Duodenal mucosa (tissue), 2 donors: ENCODE measurements at regions not wholly inside any gene's neighbourhood (a gene's known extent, or its start where the extent isn't known, plus 50 kb on each side); places are given as distances from the start of the nearest gene placed in this dataset.

Source experiments
- H3K27ac ChIP-seq: one replicate; pipeline ENCODE4 v1.7.0; 2013; ENCODE audit warnings: low read depth, low read length
- H3K27me3 ChIP-seq, 2 donors: one replicate each; pipeline ENCODE4 v1.7.0; 2013; ENCODE audit warnings: low read length in 2 of 2, control low read depth in 1 of 2; ENCODE audit not compliant: insufficient read depth in 2 of 2, control insufficient read depth in 1 of 2
- H3K36me3 ChIP-seq, 2 donors: one replicate each; pipeline ENCODE4 v1.7.0; 2013; ENCODE audit warnings: low read length in 2 of 2, control low read depth in 1 of 2; ENCODE audit not compliant: insufficient read depth in 2 of 2, control insufficient read depth in 1 of 2
- H3K4me1 ChIP-seq, 2 donors: one replicate each; pipeline ENCODE4 v1.7.0; 2013; ENCODE audit warnings: low read length in 2 of 2, control low read depth in 1 of 2; ENCODE audit not compliant: insufficient read depth in 2 of 2, control insufficient read depth in 1 of 2
- H3K4me3 ChIP-seq, 2 donors: one replicate each; pipeline ENCODE4 v1.7.0; 2013; ENCODE audit warnings: low read length in 2 of 2, low read depth in 1 of 2
- H3K9ac ChIP-seq, 2 donors: one replicate each; pipeline ENCODE4 v1.7.0; 2013; ENCODE audit warnings: low read length in 2 of 2, low read depth in 1 of 2
- H3K9me3 ChIP-seq, 2 donors: one replicate each; pipeline ENCODE4 v1.7.0; 2013; ENCODE audit warnings: low read length in 2 of 2, control low read depth in 1 of 2; ENCODE audit not compliant: control insufficient read depth in 1 of 2

DNA sequence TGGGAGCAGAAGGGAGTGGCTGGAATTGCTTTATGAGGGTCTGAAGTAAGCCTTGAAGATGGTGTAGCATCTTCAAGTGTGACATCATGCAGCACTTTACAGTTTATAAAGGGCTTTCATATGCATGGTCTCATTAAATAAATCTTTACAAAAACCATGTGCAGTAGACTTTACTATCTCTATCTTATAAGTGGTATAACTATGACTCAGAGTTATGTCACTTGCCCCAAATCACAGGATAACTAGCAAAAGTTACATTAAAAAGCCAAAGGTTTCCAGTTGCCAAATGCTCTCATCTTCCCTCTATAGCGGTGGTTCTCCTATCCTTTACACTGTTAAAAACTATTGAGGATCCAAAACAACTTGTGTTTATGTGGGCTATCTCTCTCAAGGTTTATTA lies 687.7 kb upstream of the MARCKS start:
- Histone ChIP-seq H3K36me3 (no peaks in the 10 kb centered on the region), H3K27me3 (no peaks in the 10 kb centered on the region), H3K9me3 (peaks cover 0 to 3% of the 10 kb centered on the region in 2 donors), H3K9ac (no peak overlapping the region), H3K4me3 (no peak overlapping the region), H3K4me1 (no peaks in the 10 kb centered on the region), H3K27ac (no peak overlapping the region)

DNA sequence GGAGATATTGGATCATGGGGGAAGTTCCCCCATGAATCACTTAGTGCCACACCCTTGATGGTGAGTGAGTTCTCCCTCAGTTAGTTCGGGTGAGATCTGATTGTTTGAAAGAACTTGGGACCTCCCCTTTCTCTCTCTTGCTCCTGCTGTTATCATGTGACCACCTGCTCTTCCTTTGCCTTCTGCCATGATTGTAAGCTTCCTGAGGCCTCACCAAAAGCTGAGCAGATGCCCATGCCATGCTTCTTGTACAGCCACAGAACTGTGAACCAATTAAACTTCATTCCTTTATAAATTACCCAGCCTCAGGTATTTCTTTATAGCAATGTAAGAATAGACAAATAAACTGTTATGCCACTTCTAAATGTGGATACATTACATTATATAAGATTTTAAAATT lies 686.7 kb upstream of the MARCKS start:
- no peaks in the 10 kb centered on the region for H3K4me1 ChIP-seq
- peaks cover 0 to 3% of the 10 kb centered on the region in 2 donors for H3K9me3 ChIP-seq
- no peak overlapping the region for H3K27ac ChIP-seq
- no peak overlapping the region for H3K9ac ChIP-seq
- no peaks in the 10 kb centered on the region for H3K36me3 ChIP-seq
- H3K27me3 ChIP-seq = no peaks in the 10 kb centered on the region
- no peak overlapping the region for H3K4me3 ChIP-seq

DNA sequence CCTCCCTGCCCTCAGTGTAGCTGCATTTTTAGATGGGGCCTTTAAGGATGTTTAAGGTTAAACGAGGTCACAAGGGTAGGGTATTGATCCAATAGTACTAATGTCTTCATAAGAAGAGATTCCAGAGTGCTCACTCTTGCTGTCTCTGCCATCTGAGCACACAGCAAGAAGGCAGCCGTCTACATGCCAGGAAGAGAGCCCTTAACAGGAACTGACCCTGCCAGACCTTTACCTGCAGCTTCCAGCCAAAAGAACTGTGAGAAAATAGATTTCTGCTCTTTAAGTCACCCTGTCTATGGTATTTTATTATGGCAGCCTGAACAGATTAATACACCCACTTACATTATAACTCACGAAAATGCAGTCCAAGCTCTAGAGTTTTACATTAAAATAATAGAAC lies 685.3 kb upstream of the MARCKS start:
- no peaks in the 10 kb centered on the region for H3K36me3 ChIP-seq
- H3K27me3 ChIP-seq = no peaks in the 10 kb centered on the region
- no peaks in the 10 kb centered on the region for H3K4me1 ChIP-seq
- H3K4me3 ChIP-seq = no peak overlapping the region
- no peak overlapping the region for H3K27ac ChIP-seq
- peaks cover 0 to 3% of the 10 kb centered on the region in 2 donors for H3K9me3 ChIP-seq
- no peak overlapping the region for H3K9ac ChIP-seq

DNA sequence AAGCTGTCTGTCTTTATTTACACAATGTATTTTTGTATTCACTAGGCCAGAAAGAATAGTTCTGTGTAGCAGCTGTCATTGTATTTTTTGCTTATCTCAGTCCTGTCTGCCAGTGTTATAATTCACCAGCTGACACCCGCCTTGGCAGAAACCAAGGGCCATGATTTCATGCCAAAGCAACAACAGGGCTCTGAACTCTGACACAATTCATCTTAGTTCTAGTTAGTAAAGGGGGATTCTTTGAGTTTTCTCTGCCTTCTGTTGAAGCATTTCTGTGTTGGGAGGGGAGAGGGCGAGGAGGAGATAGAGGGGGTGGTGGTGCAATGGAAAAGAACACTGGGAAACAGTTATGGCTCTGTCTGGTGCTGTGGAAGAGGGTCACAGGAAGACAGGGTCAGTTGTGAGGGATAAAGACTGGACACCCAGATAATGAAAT lies 684.6 kb upstream of the MARCKS start:
- Histone ChIP-seq H3K9ac (no peak overlapping the region), H3K27me3 (no peaks in the 10 kb centered on the region), H3K4me3 (no peak overlapping the region), H3K4me1 (no peaks in the 10 kb centered on the region), H3K27ac (no peak overlapping the region), H3K9me3 (peaks cover 0 to 3% of the 10 kb centered on the region in 2 donors), H3K36me3 (no peaks in the 10 kb centered on the region)

DNA sequence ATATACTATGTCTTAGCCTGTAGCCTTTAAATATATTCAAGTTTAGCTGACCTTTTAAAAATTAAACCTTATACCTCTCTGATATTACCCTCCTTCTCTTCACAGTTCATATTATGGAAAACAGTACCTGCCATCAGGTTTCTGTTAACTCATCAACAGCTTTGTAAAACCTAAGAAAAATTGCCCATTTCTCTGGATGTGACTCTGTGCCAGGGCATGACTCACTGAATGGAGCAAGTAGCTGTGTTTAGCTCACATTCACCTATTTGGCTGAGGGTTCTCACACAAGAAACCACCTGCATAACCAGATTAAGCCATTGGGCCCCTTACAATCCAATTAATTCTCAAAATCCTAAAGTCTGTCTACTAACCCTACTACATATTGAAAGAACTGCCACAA lies 678.8 kb upstream of the MARCKS start:
- no peak overlapping the region for H3K27ac ChIP-seq
- H3K4me1 ChIP-seq = no peaks in the 10 kb centered on the region
- H3K9ac ChIP-seq = no peak overlapping the region
- no peaks in the 10 kb centered on the region for H3K27me3 ChIP-seq
- no peaks in the 10 kb centered on the region for H3K36me3 ChIP-seq
- H3K9me3 ChIP-seq = no peaks in the 10 kb centered on the region
- H3K4me3 ChIP-seq = no peak overlapping the region

DNA sequence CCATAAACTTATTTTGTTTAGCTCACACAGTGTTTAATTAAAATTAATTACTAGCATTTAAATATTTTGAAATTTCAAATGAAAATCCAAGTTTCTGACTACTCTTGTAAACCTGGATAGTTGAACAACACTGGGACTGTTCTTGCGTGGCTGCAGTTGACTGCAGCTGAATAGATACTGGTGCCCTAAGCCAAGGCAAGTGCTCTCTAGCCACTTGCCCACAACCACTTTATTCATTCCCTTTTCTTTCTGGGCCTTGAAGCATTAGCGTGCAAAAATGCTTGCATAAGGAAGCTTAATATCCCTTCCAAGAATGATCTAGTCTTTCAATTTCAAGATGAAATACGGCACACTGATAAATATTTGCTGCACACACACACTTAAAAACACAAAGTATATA lies 676.0 kb upstream of the MARCKS start:
- Histone ChIP-seq H3K4me1 (no peaks in the 10 kb centered on the region), H3K9ac (no peak overlapping the region), H3K4me3 (no peak overlapping the region), H3K9me3 (no peaks in the 10 kb centered on the region), H3K36me3 (no peaks in the 10 kb centered on the region), H3K27me3 (no peaks in the 10 kb centered on the region), H3K27ac (no peak overlapping the region)

DNA sequence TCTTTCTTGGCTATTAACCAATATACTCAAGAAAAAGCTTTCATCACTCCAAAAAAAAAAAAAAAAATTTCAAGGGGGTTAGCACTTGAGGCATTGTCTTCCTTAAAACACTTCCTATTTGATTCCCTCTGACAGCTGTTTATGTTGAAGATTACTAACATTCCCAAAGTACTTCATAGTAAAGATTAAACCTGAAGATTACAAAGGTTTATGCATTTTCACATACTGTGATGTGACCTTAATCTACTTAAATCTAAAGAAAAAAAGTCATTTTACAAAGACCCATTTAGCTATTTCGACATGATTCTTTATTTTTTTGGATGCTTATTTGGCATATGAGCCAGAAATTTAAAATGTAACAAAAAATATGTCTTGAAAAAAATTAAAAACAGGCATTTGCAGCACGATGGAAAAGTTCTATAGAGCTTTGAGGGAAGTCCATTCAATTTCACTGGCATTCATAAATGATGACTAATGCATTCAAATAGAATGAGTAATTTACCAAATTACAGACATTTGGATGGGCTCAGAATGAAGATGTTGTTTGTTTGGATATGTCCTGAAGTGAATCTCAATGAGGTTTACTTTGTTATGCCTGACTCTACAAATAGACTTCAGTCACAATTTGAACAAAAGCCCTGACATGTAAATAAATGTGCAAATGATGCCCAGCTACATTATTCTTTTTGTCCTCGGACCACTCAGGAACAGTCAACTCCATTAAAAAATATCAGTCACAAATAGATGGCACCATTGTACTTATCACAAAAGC lies 674.6 kb upstream of the MARCKS start:
- no peaks in the 10 kb centered on the region for H3K4me1 ChIP-seq
- H3K9ac ChIP-seq = no peak overlapping the region
- H3K9me3 ChIP-seq = no peaks in the 10 kb centered on the region
- H3K27ac ChIP-seq = no peak overlapping the region
- no peaks in the 10 kb centered on the region for H3K27me3 ChIP-seq
- H3K4me3 ChIP-seq = no peak overlapping the region
- no peaks in the 10 kb centered on the region for H3K36me3 ChIP-seq

DNA sequence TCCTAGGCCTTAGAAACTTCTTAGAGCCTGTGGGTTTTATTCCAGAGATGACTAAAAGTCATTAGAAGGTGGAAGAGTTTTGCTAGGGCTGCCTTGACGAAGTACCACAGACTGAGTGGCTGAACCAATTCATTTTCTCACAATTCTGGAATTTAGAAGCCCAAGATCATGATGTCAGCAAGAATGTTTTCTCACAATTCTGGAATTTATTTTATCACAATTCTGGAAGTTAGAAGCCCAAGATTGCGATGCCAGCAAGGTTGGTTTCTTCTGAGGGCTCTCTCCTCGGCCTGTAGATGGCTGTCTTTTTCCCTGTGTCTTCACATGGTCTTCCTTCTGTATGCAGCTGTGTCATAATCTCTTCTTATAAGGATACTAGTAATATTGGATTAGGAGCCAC lies 672.9 kb upstream of the MARCKS start:
- no peaks in the 10 kb centered on the region for H3K4me1 ChIP-seq
- H3K9me3 ChIP-seq = no peaks in the 10 kb centered on the region
- H3K4me3 ChIP-seq = no peak overlapping the region
- no peaks in the 10 kb centered on the region for H3K27me3 ChIP-seq
- no peak overlapping the region for H3K9ac ChIP-seq
- no peak overlapping the region for H3K27ac ChIP-seq
- H3K36me3 ChIP-seq = no peaks in the 10 kb centered on the region

DNA sequence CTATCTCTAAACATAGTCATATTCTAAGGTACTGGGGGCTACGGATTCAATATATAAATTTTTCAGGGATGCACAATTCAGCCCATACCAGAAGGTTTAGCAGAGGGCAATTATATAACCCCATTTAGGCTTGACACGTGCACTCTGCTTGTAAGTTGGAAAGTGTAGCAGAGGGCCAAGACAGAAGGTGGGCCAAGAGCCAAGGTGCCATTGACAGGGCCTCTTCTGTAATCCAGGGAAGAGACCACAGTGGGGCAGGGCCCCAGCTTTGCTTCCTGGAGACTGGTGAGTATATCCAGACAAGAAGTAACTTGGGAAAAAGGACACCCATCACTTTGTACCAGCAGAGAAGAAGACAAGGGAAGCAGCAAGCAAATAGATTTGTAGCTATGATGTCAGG lies 672.4 kb upstream of the MARCKS start:
- H3K27ac ChIP-seq = no peak overlapping the region
- no peaks in the 10 kb centered on the region for H3K9me3 ChIP-seq
- H3K9ac ChIP-seq = no peak overlapping the region
- no peak overlapping the region for H3K4me3 ChIP-seq
- no peaks in the 10 kb centered on the region for H3K36me3 ChIP-seq
- no peaks in the 10 kb centered on the region for H3K4me1 ChIP-seq
- no peaks in the 10 kb centered on the region for H3K27me3 ChIP-seq

DNA sequence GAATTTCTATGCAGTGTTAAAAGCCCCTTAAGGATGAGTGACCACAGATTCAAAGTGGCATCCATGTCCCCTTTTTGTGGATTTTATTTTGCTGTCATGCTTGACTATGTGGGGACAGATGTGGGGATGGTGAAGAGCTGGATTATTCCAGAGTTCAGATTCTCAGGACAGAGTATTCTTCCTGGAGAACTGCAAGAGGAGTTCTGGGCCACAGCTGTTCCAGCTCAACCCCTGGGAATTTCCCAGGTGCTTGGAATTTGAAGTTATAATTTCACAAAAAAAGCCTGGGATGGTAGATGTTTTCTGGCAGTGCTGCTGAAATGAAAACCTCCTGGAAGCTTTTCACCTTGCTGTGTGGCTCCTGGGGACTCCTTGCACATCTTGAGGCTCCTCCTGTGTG lies 671.8 kb upstream of the MARCKS start:
- Histone ChIP-seq H3K4me3 (no peak overlapping the region), H3K9ac (no peak overlapping the region), H3K27me3 (no peaks in the 10 kb centered on the region), H3K27ac (no peak overlapping the region), H3K4me1 (no peaks in the 10 kb centered on the region), H3K36me3 (no peaks in the 10 kb centered on the region), H3K9me3 (no peaks in the 10 kb centered on the region)
